Stimulated activated naive CD4-positive, alpha-beta T cell treated with Interleukin-2 at 50 U/mL for 16 hours (primary cell): ENCODE measurements at regions not wholly inside any gene's neighbourhood (a gene's known extent, or its start where the extent isn't known, plus 50 kb on each side); places are given as distances from the start of the nearest gene placed in this dataset.
"Not testable (repeated sequence)": the region's sequence is repeated elsewhere in the genome, so short reads cannot be mapped to it uniquely, and the experiment has no call there.

ENCODE experiments used
- DNase-seq: peaks from one replicate; lab custom pipeline; 2025; lab: John Stamatoyannopoulos, UW

- DNase-seq = no peak
Observed at GRCh38 chr6:140382355-140382754, 1007.9 kb upstream of the CITED2 start.

GRCh38 chr6:140380427-140381218 is 1006.2 kb upstream of the CITED2 start:
- DNase-seq = no peak

- DNase-seq = no peak
Observed at GRCh38 chr6:140379919-140380318, 1005.5 kb upstream of the CITED2 start.

- DNase-seq = no peak
Observed at GRCh38 chr6:140376209-140376608, 1001.8 kb upstream of the CITED2 start.

- not testable (repeated sequence) for DNase-seq
Observed at GRCh38 chr6:140373728-140374127, 999.3 kb upstream of the CITED2 start.

- no peak for DNase-seq
Observed at GRCh38 chr6:140372064-140372463, 997.6 kb upstream of the CITED2 start.

- no peak for DNase-seq
Observed at GRCh38 chr6:140370976-140371870, 996.8 kb upstream of the CITED2 start.

GRCh38 chr6:140370441-140370840 is 996.0 kb upstream of the CITED2 start:
- DNase-seq = no peak

- no peak for DNase-seq
Observed at GRCh38 chr6:140366991-140367390, 992.5 kb upstream of the CITED2 start.

GRCh38 chr6:140364916-140365315 is 990.5 kb upstream of the CITED2 start:
- no peak for DNase-seq

GRCh38 chr6:140360651-140361050 is 986.2 kb upstream of the CITED2 start:
- no peak for DNase-seq

- no peak for DNase-seq
Observed at GRCh38 chr6:140355476-140355875, 981.0 kb upstream of the CITED2 start.

GRCh38 chr6:140354296-140354695 is 979.8 kb upstream of the CITED2 start:
- DNase-seq = no peak

- DNase-seq = no peak
Observed at GRCh38 chr6:140353536-140353935, 979.1 kb upstream of the CITED2 start.

GRCh38 chr6:140346428-140346827 is 972.0 kb upstream of the CITED2 start:
- no peak for DNase-seq

- DNase-seq = no peak
Observed at GRCh38 chr6:140345935-140346334, 971.5 kb upstream of the CITED2 start.

- DNase-seq = no peak
Observed at GRCh38 chr6:140344142-140344913, 969.9 kb upstream of the CITED2 start.

- DNase-seq = no peak
Observed at GRCh38 chr6:140343128-140343527, 968.7 kb upstream of the CITED2 start.

GRCh38 chr6:140341272-140341671 is 966.8 kb upstream of the CITED2 start:
- no peak for DNase-seq

- DNase-seq = no peak
Observed at GRCh38 chr6:140340795-140341194, 966.3 kb upstream of the CITED2 start.

GRCh38 chr6:140339084-140339483 is 964.6 kb upstream of the CITED2 start:
- DNase-seq = not testable (repeated sequence)

- DNase-seq = no peak
Observed at GRCh38 chr6:140321891-140322290, 947.4 kb upstream of the CITED2 start.
